Tibial artery (tissue), 4 donors: ENCODE measurements at regions not wholly inside any gene's neighbourhood (a gene's known extent, or its start where the extent isn't known, plus 50 kb on each side); places are given as distances from the start of the nearest gene placed in this dataset.

Experiments used
- DNase-seq, 2 donors: peaks; one replicate each; pipeline ENCODE4 v3.0.0-alpha.2; 2019
- H3K27ac ChIP-seq, 2 donors: fragments of 200-600 bp; sonication (generic) in 1 of 2; 1 replicate in 1 of 2; 2 replicates in 1 of 2; pipeline ENCODE4 v1.5.1; 2018 to 2019; ENCODE audit warnings: mild to moderate bottlenecking in 1 of 2
- H3K27me3 ChIP-seq, 2 donors: fragments of 200-600 bp; sonication (generic) in 1 of 2; one replicate each; pipeline versions ENCODE4 v1.5.1 to v1.6.0; 2016 to 2019
- H3K36me3 ChIP-seq, 3 donors: fragments of 200-600 bp; sonication (generic) in 2 of 3; one replicate each; pipeline ENCODE4 v1.5.1; 2016 to 2019; ENCODE audit warnings: mild to moderate bottlenecking in 2 of 3
- H3K4me1 ChIP-seq, 4 donors: fragments of 200-600 bp; sonication (generic) in 2 of 4; 1 replicate in 3 of 4; 2 replicates in 1 of 4; pipeline ENCODE4 v1.5.1; 2016 to 2019
- H3K4me3 ChIP-seq, 2 donors: fragments of 200-600 bp; sonication (generic) in 1 of 2; 1 replicate in 1 of 2; 2 replicates in 1 of 2; pipeline ENCODE4 v1.5.1; 2018 to 2019; ENCODE audit warnings: mild to moderate bottlenecking in 2 of 2
- H3K9me3 ChIP-seq, 3 donors: fragments of 200-600 bp; sonication (generic) in 1 of 3; one replicate each; pipeline ENCODE4 v1.5.1; 2016 to 2019
- CTCF ChIP-seq, 2 experiments: fragments of 200-600 bp in 1 of 2; fragments of 450-650 bp in 1 of 2; IDR thresholded peaks; one replicate each; pipeline ENCODE4 v1.5.1; 2017 to 2019; ENCODE audit warnings: antibody characterized with exemption in 2 of 2, mild to moderate bottlenecking in 1 of 2, moderate library complexity in 1 of 2
- intact Hi-C: fragments of 100-400 bp; cut with DNase I; formaldehyde crosslinking; loops from one replicate; pipeline ENCODE4 v1.15.0; 2023; ENCODE audit warnings: low total_unique reads

GRCh38 chr2:215554689-215555498, 119.0 kb upstream of the FN1 start:
- Histone ChIP-seq H3K36me3 (no peaks in the 10 kb centered on the region), H3K27ac (no peak overlapping the region), H3K4me1 (no peaks in the 10 kb centered on the region), H3K9me3 (no peaks in the 10 kb centered on the region), H3K27me3 (no peaks in the 10 kb centered on the region), H3K4me3 (no peak overlapping the region)
- no peak for DNase-seq
- intact Hi-C loops: no loop called here
- no peak for TF ChIP-seq CTCF (IDR thresholded peaks at IDR 0.05)

DNA sequence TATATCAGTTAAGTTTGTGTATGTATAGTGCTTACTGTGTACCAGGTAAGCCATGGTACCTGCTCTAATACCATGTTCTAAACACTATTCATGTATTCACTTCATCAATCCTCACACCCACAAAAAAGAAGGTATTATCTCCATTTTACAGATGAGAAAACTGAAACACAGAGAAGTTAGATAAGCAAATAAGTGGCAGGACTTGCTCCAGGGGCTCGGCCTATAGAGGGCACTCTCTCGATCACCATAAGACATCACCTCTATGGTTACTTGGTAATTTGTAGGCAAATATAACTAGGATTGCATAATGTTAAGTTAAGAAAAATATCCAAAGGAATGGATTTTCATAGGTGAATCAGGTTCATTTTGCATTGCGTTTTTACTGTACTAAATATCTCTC, 118.1 kb upstream of the FN1 start:
- Histone ChIP-seq H3K4me3 (no peak overlapping the region), H3K27me3 (no peaks in the 10 kb centered on the region), H3K27ac (no peak overlapping the region), H3K36me3 (no peaks in the 10 kb centered on the region), H3K4me1 (no peaks in the 10 kb centered on the region), H3K9me3 (no peaks in the 10 kb centered on the region)
- TF ChIP-seq CTCF (IDR thresholded peaks at IDR 0.05): no peak
- DNase-seq: no peak
- intact Hi-C loops: no loop called here

GRCh38 chr2:215552144-215552580, 116.3 kb upstream of the FN1 start:
- intact Hi-C loops: no loop called here
- no peak for DNase-seq
- Histone ChIP-seq H3K27ac (no peak overlapping the region), H3K9me3 (no peaks in the 10 kb centered on the region), H3K27me3 (no peaks in the 10 kb centered on the region), H3K4me1 (no peaks in the 10 kb centered on the region), H3K4me3 (no peak overlapping the region), H3K36me3 (no peaks in the 10 kb centered on the region)
- no peak for TF ChIP-seq CTCF (IDR thresholded peaks at IDR 0.05)

- Histone ChIP-seq H3K27me3 (no peaks in the 10 kb centered on the region), H3K36me3 (no peaks in the 10 kb centered on the region), H3K4me3 (no peak overlapping the region), H3K27ac (no peak overlapping the region), H3K9me3 (no peaks in the 10 kb centered on the region), H3K4me1 (no peaks in the 10 kb centered on the region)
- intact Hi-C loops: no loop called here
- no peak for TF ChIP-seq CTCF (IDR thresholded peaks at IDR 0.05)
- DNase-seq: no peak
These were observed 114.5 kb upstream of the FN1 start for GRCh38 chr2:215550331-215550730.

GRCh38 chr2:215548714-215549113, 112.8 kb upstream of the FN1 start:
- no peak for DNase-seq
- H3K4me1 ChIP-seq: no peaks in the 10 kb centered on the region
- no peaks in the 10 kb centered on the region for H3K36me3 ChIP-seq
- no peaks in the 10 kb centered on the region for H3K27me3 ChIP-seq
- no peak for TF ChIP-seq CTCF (IDR thresholded peaks at IDR 0.05)
- intact Hi-C loops: loop anchor here (10.0 kb wide), 1 partner anchor 46 kb away; no protein-coding TSS in a partner anchor
- H3K4me3 ChIP-seq: no peak overlapping the region
- no peak overlapping the region for H3K27ac ChIP-seq
- H3K9me3 ChIP-seq: no peaks in the 10 kb centered on the region
